HG03378 (cell line): ENCODE measurements at regions not wholly inside any gene's neighbourhood (a gene's known extent, or its start where the extent isn't known, plus 50 kb on each side); places are given as distances from the start of the nearest gene placed in this dataset.
A peak's percentile ranks its signal among the peaks of the same experiment; 100 is the strongest.

Experiments used
- ATAC-seq: cut with Tn5 transposase; IDR thresholded peaks from one replicate; pipeline ENCODE4 v1.9.1; 2021; ENCODE audit warnings: mild to moderate bottlenecking, moderate library complexity; ENCODE audit not compliant: unreplicated experiment

DNA sequence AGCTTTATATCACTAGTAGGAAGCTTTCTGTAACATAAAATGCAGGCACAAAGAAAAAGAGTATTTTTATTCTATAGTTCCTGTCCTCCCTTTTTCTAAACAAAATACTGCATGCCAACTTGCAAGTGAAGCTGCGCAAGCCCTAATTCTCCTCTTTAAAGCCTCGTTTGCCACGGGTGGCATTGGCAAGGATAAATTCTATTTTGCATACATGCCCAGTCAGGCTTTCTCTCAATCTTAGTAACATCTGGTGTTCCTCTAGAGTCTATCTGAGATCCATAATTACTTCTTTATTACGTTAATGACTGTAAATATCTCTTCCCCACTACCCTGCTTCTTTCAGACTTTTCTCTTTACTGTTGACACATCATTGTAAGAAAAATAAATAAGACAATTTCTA lies 97.1 kb upstream of the DAAM1 start:
- no peak for ATAC-seq

DNA sequence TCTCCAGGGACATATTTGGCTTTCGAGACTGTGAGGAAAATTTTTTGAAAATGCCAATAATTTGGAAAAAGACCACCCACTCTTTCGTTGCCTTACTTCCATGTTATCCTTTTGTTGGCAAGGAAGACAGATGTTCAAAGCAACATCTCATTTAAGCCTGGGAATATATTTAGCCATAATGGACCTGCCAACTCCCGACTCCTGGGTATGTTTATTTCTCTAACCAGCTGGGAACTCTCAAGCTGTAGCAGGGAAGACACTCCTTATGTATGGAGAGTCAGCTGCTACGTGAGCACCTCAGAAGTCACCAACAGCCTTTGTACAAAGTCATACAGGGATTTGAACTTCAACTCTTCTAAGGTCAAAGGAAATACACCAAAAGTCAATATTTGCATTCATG lies 96.5 kb upstream of the DAAM1 start:
- ATAC-seq, result no peak

DNA sequence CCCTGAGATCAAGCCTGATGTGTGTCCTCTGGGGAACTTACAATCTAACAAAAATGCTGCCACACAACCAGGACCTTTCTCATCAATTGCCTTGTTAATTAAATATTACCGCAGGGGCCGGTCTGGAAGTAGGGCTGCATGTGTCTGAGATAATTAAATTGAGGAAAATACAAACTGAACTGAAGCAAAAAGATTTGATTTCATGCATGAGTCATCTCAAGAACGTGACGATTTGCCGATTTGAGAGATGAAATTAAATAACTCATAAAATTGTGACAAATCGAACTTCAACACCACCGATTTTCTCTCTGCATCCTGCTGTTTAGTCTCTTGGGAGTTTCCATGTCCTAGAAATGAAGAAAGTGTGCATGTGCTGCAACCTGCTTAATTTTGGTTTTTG lies 94.6 kb upstream of the DAAM1 start:
- ATAC-seq, result no peak

DNA sequence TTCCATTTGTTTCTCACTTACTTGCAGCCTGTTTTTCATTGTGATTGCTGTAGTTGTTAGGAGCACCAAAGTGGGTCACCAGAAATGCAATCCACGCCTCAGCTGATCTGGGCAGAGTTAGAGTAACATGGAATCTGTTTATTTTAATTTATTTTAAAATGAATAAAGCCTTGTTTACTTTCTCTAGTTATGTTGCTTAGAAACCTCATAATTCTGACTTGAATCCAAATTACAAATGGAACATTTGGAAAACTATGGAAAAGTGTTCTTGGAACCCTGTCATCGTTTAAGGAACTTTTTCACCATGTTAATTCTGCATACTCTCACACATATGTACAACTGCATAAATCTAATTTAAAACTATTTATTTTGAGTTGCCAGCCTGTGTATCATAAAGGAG lies 92.2 kb upstream of the DAAM1 start:
- ATAC-seq, result no peak

DNA sequence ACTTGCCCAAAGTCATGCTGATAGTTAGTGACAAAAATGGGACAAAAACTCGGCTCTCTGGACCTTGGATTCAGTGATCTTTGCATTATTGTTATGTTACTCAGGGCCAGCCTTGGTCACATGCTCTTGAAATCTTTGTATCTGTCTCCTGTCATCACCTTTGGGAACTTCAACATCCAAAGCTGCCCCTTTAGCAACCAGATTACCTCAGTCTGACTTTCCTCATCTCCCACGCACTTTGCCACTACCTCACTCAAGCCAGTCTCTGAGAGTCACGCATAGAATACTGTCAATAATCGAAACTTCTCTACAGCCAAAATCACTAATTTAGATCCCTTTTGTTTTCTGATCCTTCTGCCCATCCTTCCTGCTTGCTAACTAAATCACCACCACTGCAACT lies 90.8 kb upstream of the DAAM1 start:
- ATAC-seq, result no peak

DNA sequence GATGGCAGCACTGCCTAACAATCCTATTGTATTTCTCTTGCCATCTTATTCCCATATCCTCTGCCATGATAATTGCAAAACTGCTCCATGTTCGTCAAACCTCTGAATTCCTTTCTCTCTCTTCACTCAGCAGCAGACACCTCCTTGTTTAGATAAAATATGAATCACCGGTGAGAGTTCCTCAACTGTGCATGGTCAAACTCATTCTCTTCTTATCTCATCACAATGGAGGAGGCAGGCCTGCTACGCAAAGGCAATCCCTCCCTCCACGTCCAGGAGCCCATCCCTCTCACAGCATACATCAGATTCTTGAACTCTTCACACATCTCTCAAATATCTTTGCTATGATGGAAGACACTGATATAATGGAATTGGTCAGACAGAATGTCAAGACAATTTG lies 90.1 kb upstream of the DAAM1 start:
- ATAC-seq, result no peak

DNA sequence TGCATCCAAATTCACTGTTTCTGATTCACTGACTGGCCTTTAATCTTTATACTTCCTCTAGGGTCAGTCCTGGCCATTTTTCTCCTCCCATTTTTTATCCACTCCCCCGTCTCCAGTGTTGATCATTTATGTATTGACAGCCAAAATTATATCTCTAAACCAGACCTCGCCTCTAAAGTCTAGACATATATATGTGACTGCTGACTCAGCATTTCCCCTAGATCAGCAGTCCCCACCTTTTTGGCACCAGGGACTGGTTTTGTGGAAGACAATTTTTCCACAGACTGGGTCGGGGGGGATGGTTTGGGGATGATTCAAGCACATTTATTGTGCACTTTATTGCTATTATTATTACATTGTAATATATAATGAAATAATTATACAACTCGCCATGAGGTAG lies 88.3 kb upstream of the DAAM1 start:
- ATAC-seq, result no peak

DNA sequence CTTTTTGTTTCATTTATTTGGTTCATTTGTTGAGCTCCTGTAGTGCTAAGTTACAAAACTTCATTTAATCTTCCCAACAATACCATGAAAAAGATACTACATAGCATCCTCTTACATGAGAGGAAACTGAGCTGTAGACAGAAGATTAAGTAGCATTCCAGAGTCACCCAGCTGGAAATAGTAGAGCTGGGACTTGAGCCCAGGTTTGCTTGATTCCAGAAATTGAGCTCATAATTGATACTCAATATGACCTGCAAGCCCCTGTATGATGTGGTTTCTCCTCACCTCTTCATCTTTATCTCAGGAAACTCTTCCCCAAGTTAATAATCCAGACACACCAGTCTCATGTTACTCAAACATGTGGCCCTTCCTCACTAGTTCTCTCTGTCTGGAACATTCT lies 87.0 kb upstream of the DAAM1 start:
- no peak for ATAC-seq

DNA sequence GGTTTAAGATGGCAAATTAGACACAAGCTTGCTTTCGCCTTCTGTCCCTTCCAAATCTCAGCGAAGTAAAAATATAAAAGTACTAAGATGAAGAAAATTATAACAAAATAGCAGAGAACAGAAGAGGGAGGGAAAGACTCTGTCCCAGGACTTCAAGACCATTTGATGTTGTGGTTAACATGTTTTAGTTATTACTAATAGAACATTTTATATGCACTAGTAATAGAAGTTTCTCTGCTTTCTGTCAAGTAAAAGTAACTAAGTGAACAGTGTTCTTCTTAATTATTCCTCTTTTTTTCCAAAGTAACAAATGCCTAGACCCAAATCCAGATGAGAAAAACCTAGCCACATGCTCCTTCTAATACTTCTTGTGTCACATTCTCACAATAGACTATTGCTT lies 85.1 kb upstream of the DAAM1 start:
- ATAC-seq, result no peak

DNA sequence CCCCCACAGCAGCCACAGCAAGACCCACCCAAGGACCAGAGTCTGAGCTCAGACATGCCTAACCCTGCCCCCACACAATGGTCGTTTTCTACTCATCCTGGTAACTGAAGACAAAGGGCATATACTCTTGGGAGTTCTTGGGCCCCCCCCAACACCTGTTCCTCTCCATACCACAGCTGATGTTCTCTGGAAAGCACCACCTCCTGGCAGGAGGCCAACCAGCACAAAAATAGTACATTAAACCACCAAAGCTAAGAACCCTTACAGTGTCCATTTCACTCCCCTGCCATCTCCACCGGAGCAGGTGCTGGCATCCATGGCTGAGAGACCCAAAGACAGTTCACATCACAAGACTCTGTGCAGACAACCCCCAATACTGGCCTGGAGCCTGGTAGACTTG lies 80.6 kb upstream of the DAAM1 start:
- no peak for ATAC-seq

DNA sequence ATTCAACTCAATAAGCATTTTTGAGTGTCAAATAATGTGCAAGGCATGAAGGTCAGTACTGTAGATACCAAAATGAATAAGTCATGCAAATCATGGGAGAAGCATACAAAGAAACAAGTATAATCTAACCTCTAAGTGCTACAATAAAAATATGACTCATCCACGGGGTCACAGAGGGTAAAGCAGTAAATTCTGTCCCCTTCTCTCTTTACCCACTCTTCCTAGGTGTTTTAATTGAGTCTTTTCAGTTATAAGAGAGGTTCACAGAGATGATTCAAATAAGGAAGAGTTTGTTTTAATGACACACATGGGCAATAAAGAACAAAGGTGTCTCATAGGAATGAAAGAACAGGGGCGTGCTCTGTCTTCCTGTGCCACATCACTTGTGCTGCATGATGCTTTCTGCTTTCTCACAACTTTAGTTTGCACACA lies 71.5 kb upstream of the DAAM1 start:
- peak; percentile 54 for ATAC-seq

DNA sequence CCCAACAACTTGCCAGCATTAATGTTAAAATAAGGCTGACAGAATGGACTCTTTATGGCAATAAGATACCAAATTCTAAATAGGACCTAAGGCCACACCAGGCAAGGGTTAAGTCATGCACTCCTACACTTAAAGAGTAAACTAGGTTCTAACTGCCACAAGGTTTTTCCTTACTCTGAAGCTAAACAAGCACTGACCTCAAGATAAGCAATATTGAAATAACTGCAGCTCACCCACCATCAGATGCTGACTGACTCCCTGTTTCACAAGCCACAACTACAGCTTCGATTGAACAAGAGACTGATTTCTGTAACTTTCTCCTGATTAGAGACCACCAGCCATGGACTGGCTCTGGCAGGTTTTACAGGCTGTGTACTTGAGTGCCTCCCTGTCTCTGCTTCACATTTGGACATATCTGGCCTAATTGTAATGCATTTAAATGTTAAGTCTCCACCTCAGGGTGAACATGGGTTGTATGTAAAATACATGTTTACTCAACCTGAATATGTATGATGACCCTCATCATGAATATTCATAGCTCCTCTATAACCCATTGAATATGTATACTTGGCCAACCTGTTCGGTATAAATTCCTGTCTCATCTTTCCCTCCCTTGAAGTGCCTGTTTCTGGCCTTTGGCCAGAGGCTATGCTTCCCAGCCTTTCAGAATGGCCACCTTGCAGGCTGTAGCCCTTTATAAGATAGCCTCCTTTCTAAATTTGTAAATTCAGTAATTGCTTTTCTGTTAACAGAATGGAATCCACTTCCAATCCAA lies 70.5 kb upstream of the DAAM1 start:
- no peak for ATAC-seq

DNA sequence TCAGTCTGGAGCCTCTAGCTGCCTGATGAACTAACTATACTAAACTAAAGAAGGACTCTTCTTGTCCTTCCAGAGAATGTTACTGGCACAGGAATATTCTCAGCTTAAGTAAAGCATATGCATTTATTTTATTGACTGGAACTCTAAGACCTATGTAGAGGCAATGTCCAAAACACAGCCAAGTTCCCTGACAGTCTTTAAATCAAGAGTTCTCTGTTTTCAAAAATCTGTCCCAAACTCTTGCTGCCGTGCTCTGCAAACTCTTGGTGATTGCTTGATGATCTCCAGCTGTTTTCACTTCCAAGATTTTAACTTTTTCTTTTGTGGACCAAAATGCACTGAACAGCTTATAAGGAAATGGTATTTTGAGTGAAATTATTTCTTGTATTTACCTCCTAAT lies 67.5 kb upstream of the DAAM1 start:
- ATAC-seq, result no peak

DNA sequence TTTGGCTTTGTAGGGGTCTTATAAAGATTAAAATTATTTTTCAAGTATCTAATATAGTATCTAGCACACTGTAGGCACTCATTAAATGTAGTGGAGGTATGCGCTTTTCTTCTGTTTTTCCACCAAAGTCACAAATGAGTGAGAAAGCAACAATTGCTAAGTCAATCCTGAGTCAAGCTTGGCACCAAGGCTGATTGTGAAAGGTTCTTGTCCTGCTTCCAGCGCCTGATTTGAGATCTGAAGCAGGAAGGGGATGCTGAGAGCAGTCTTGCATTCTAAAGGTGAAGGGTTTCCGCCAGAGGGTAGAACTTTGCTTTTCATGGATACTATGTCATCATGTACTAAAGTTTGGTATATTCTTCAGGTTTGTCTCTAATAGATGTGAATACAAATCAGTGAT lies 64.9 kb upstream of the DAAM1 start:
- no peak for ATAC-seq

DNA sequence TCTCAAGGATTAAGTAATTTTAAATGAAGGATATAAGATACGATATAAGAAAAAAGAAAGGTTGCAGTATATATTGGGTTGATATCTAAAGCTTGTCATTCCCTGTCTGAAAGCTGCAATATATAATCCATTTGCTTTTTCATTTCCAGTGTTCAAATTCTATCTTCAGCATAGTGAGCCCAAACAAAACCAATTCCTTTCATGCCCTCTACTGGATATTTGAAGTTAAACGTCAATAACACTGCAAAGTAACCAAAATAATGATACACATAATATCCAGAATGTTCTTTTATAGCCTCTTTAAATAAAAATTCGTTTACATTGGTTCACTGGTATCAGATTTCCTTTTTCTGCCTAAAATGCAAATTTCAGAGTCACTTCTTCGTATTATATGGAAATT lies 64.5 kb upstream of the DAAM1 start:
- no peak for ATAC-seq

DNA sequence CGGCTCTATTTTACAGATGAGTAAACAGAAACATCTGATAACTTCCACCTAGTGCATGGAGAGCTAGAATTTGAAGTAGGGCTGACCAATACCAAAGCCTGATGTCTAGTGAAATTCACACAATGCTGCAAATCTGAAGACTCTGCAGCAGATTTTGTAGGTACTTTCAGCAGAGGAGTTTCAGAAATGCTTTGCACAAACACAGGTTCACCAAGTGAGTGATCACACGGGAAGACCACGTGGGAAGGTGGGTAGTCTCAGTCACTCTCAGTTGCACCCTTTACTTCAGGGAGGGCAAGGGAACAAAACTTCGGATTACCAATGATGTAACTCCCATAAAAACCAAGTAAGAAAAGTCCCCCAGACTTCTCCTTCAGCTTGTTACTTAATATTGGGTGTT lies 63.3 kb upstream of the DAAM1 start:
- ATAC-seq, result no peak

DNA sequence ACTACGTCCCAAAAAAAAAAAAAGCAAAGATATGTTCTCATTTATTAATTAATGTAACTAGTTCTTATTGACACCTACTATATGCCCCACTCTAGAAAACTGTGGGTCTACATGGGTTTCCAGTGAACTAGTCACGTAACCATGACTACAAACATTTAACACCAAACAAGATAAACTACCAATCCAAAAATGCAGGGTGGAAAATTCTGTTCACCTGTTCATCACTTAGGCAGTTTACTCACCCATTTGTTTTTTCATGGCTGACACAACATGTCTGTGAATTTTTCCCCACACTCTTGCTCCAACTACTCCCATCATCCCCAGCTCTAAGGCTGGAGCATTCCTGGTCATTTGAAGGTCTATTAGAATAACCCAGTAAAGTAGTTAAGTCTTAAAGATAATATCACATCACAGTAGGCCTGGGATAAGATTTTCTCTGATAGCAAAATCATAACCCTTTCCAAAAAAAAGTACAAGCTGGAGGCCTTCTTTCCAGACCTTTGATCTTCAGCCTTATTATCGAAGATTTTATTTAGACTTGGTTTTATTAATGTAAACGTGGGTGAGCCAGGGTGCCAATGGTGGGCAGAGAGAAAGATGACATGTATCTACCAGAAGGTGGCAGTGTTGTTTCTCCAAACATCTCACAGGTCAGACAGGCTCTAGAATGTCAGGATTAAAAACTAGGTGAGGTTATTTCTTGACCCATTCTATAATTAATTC lies 61.6 kb upstream of the DAAM1 start:
- peak; percentile 80 for ATAC-seq

DNA sequence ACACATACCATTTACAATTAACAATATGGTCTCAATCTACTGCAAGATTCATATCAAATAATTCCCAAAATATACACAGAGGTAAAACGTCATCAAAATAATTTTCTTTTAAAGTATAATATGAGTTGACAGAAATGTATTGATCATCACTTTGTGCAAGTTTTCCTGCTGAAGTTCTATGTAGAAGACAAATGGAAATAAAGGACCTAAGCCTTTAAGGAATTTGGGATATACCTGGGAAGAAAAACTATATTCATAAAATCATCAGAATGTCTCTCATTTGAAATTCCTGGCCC lies 61.1 kb upstream of the DAAM1 start:
- ATAC-seq, result no peak

DNA sequence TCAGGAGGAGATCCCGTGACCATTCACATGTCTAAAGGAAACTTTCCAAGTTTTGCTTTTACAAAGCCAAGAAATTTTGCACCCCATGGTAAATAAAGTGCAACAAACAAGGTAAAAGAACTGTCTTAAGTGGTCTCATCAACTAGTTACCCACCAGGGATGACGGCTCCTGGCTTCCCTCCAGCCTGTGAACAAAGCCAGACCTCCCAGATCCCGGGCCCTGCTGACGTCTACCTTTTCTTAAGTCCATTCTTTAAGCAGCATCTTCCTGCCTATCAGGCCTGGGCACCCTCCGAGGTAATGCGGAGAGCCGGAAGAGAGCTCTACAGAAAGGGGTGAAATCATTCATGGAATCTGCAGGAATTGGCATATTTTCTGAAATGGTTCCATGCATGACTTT lies 58.0 kb upstream of the DAAM1 start:
- ATAC-seq, result no peak

DNA sequence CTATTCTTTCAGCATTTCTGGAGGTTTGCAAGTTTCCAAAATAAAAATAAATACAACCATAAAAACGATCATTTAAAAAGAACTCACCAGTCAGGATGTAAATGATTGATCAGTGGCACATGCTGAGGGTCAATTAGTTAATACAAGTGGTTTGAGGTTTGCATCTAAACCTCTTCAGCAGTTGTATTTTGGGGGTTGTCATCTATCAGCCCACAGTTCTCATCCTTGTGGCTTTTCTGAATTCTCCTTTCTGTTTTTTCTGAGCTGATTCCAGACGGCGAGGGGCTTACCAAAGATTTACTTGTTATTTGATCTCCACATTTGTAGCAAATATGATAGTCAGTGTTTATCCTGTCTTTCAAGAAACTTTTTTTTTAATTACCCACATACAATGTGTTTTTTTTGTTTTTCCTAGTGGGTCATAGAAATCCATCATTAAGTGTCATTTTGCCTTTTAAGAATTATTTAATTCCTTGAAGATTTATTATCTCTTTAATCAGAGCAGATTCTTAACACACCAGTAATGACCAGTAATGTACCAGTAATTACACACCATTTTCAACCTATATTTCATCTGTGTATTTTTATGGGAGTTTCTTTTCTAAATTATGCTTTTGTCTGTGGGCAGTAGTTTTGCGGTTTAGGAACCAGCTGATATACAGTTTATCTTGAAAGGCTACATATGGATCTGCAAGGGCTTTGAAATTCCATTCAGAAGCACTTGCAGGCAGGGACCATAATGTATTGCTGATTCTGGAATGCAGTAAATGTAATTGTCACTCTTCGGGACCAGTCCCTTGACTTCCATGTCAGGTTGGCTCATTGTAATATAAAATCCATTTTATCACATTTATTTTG lies 56.3 kb upstream of the DAAM1 start:
- no peak for ATAC-seq

DNA sequence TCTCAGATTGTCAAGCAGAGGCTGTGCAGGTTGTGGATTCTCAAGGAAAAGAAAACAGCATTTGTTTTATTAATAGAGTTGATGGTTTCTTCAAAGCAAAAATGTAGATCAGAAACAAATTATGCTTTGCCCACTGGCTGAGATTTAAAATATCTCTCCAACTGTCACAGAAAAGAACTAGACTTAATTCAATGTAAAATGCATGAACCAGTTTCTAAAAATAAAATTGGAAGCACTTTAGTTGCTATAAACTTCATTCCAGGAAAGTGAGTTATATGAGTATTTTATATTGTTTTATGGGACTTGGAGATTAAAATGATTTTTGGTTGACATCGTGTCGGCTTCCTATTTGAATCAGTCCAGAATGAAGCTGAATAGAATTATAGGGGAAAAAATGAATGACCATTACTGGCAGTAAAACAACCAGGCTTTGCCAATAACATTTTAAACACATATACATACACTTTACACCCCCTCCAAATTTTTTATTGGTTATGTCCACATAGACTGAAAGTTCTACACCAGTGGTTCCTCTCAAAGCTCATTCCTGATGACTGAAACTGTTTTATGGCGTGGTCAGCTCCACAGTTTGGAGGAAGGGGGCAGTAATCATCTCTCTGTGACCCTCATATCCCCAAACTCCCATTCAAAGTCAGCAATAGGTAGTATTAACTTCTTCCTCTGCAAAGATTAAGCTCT lies 55.5 kb upstream of the DAAM1 start:
- ATAC-seq, result no peak
